Astrocyte (in vitro differentiated cells and primary cell): ENCODE measurements at regions not wholly inside any gene's neighbourhood (a gene's known extent, or its start where the extent isn't known, plus 50 kb on each side); places are given as distances from the start of the nearest gene placed in this dataset.

ENCODE experiments used
- EZH2 ChIP-seq: IDR thresholded peaks from 2 replicates; pipeline ENCODE4 v1.6.1; 2012; ENCODE audit warnings: mild to moderate bottlenecking, low read length, inconsistent platforms; ENCODE audit not compliant: insufficient read depth
- TF ChIP-seq, protein P1 (sequence below): IDR thresholded peaks from 2 replicates; pipeline ENCODE4 v1.5.1; 2011; ENCODE audit warnings: low read depth, mild to moderate bottlenecking, inconsistent platforms, low read length, moderate library complexity; ENCODE audit not compliant: insufficient read depth

DNA sequence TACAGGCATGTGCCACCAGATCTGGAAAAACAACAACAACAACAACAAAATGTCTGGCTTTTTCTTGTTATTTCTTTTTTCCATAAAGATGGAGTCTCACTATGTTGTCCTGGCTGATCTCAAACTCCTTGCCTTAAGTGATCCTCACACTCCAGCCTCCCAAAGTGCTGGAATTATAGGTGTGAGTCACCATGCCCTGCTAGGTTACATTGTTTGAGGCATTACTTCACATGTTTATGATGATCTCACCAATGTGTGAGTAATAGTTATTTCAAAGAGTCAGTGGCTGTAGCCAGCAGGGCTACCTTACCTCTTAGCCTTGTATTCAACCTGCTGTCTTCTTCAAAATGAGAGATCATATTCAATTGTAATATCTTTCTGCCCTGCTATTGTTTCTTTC is 445.7 kb downstream of the AMY1C start:
- TF ChIP-seq, protein P1, sequence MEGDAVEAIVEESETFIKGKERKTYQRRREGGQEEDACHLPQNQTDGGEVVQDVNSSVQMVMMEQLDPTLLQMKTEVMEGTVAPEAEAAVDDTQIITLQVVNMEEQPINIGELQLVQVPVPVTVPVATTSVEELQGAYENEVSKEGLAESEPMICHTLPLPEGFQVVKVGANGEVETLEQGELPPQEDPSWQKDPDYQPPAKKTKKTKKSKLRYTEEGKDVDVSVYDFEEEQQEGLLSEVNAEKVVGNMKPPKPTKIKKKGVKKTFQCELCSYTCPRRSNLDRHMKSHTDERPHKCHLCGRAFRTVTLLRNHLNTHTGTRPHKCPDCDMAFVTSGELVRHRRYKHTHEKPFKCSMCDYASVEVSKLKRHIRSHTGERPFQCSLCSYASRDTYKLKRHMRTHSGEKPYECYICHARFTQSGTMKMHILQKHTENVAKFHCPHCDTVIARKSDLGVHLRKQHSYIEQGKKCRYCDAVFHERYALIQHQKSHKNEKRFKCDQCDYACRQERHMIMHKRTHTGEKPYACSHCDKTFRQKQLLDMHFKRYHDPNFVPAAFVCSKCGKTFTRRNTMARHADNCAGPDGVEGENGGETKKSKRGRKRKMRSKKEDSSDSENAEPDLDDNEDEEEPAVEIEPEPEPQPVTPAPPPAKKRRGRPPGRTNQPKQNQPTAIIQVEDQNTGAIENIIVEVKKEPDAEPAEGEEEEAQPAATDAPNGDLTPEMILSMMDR = no peak
- TF ChIP-seq EZH2 = no peak
